LNCaP clone FGC (cell line): ENCODE measurements at regions not wholly inside any gene's neighbourhood (a gene's known extent, or its start where the extent isn't known, plus 50 kb on each side); places are given as distances from the start of the nearest gene placed in this dataset.

ENCODE experiments used
- DNase-seq: peaks from one replicate; pipeline ENCODE4 v3.0.0-alpha.2; 2011; ENCODE audit warnings: low read depth
- H3K4me3 ChIP-seq: 2 replicates; pipeline ENCODE4 v1.5.1; 2011; ENCODE audit warnings: mild to moderate bottlenecking, low read depth, low read length, control low read depth
- TF ChIP-seq, protein P1 (sequence below): IDR thresholded peaks from 2 replicates; pipeline ENCODE4 v1.5.1; 2012; ENCODE audit warnings: mild to moderate bottlenecking; ENCODE audit not compliant: control insufficient read depth, insufficient read depth; ENCODE audit errors: extremely low read depth

DNA sequence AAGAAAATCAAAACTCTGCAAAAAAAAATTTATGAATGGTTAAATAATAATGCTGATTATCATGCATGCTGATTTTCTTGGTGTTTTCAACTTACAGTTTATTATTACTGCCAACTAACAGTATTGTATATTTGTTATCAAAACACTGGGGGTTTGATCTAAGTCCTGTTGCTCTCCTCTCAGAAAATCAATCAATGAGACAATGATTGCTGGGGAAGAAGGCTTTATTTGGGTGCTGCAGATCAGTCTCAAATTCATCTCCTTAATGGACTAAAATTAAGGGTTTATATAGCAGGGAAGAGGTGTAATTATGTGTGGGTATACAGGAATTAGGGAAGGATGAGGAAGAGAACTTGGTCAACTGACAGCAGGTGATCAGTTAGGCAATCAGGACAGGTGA lies 565.5 kb upstream of the CDH6 start:
- TF ChIP-seq, protein P1, sequence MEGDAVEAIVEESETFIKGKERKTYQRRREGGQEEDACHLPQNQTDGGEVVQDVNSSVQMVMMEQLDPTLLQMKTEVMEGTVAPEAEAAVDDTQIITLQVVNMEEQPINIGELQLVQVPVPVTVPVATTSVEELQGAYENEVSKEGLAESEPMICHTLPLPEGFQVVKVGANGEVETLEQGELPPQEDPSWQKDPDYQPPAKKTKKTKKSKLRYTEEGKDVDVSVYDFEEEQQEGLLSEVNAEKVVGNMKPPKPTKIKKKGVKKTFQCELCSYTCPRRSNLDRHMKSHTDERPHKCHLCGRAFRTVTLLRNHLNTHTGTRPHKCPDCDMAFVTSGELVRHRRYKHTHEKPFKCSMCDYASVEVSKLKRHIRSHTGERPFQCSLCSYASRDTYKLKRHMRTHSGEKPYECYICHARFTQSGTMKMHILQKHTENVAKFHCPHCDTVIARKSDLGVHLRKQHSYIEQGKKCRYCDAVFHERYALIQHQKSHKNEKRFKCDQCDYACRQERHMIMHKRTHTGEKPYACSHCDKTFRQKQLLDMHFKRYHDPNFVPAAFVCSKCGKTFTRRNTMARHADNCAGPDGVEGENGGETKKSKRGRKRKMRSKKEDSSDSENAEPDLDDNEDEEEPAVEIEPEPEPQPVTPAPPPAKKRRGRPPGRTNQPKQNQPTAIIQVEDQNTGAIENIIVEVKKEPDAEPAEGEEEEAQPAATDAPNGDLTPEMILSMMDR, result no peak

DNA sequence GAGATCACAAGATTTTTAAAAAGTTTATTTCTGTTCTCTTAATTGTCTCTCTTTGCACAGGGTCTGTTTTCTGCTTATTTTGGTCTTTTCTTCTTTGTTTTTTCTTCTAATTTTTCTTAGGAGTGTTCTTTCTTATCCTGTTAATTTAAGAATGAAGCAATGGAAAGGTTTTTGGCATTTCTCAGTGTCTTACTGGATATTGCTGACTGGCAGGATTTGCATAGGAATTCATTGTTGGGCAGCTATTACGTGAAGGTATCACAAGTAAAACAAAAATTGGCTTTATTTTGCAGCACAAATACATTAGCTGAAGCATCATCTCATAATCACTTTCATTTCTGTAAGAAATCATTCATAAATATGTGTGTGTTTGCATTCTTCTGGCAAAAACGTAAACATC lies 566.9 kb upstream of the CDH6 start:
- H3K4me3 ChIP-seq, result no peak overlapping the region
- TF ChIP-seq, protein P1, result no peak
- no peak for DNase-seq

More for the DNA sequence above, 565.5 kb upstream of the CDH6 start:
- H3K4me3 ChIP-seq, result no peak overlapping the region
- DNase-seq, result no peak

DNA sequence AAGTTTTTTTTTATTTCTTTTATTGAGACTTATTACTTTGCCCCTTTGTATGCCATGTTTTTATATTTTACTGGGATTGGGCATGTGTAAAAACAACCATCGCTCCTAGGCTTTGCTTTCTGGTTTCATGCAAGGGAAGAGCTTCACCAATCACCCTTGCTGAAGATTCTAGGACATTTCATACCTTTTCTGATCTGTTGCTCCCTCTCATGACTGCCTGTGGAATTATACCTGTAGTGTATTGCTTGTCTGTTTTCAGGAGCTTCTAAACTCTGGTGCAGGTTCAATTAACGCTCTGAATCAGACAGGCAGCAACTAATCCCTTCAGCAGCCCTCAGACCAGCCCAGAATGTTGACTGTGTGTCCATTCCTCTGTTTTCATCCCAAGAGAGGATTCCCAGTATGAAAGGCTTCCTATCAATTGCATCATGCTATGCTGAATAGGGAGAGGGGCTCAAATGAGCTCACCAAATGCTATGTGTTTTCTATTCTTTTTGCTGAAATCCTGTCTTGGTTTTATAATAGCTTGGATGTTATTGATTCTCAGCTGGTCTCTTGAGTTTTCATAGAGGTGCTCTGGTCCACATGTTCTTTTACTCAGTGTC lies 572.9 kb upstream of the CDH6 start:
- TF ChIP-seq, protein P1, result no peak
- H3K4me3 ChIP-seq, result no peak overlapping the region
- no peak for DNase-seq

DNA sequence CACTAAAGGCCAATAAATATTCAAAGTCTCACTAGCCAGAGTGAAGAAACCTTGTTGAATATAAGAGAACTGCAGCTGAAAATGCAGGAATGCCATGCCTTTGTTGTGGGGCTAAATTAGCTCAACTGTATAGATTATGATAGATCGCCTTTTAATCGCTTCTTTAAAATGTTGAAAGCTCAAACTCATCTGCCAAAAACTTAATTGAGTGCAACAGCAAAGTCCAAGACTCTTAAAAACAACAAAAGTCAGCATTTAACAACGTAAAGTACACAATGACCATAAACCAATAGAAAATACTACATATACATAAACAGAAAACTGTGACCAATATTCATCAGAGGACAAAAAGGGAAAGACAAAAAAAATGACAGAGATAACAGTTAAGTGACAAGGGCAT lies 585.0 kb upstream of the CDH6 start:
- TF ChIP-seq, protein P1, result no peak
- no peak overlapping the region for H3K4me3 ChIP-seq
- DNase-seq, result no peak

DNA sequence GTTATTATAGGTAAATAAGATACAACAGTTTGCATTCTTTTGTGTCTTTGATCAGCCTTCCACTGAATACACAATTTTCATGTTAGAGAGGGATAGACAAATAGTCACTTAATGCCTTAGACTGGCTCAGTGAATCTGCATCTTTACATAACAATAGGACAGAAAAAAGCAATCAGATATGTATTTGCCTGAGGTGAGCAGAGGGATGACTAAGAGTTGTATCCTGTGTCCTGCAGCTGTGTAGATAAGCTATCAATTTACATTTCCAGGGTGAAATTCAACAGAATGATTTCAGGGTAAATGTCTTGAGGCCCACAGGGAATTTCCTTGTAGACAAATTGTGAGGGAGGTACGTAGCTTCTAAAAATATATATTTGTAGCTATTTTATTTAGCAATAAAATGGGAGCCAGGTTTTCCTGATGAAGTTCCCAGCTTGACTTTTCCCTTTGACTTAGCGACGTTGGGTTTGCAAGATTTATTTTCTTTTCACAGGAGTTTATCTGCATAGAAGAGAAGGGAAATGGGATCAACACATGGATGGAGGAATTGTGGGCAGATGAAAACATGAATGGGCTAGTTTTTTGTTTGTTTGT lies 586.1 kb upstream of the CDH6 start:
- TF ChIP-seq, protein P1, result no peak
- no peak for DNase-seq

DNA sequence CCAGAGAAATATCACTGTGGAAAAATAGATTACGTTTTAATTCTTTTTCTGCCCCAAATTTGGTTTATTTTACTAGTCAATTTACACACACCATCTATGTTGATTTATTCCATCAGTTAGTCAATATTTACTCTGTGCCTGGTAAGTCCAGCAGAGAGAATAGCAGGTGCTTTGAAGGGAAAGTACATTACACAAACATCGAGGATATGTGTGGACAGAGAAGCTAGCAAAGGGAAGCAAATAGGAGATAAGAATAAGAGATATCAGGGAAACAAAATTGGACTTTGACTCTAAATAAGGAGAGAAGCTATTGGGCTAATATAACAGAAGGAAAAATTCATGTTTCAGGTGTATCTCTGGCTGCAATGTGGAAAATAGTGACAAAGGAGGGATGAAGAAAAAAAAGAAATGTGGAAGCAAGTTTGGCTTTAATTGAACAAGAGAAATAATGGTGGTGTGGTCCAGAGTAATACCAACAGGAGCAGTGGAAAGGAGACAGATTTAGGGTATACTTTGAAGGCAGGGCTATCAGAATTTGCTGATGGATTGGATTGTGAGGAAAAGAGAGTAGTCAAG lies 587.7 kb upstream of the CDH6 start:
- TF ChIP-seq, protein P1, result no peak
- no peak overlapping the region for H3K4me3 ChIP-seq
- peak; percentile 77 for DNase-seq

More for the DNA sequence above, 586.1 kb upstream of the CDH6 start:
- H3K4me3 ChIP-seq, result no peak overlapping the region
